ENCODE measurements at regions not wholly inside any gene's neighbourhood (a gene's known extent, or its start where the extent isn't known, plus 50 kb on each side); places are given as distances from the start of the nearest gene placed in this dataset.
"Not testable (repeated sequence)": the region's sequence is repeated elsewhere in the genome, so short reads cannot be mapped to it uniquely, and the experiment has no call there.

- Histone ChIP-seq H3K27ac (ENCODE audit: low read depth, low read length) (no peak overlapping the region), H3K9ac (ENCODE audit: low read length) (no peak overlapping the region), H3K27me3 (ENCODE audit: control insufficient read depth, insufficient read depth, low read length) (no peaks in the 10 kb centered on the region), H3K4me3 (ENCODE audit: low read length) (no peak overlapping the region), H3K4me1 (ENCODE audit: control insufficient read depth, insufficient read depth, low read length) (no peaks in the 10 kb centered on the region), H3K36me3 (ENCODE audit: control insufficient read depth, insufficient read depth, low read length) (no peaks in the 10 kb centered on the region)
Observed at GRCh38 chr11:71096751-71097388, 155.5 kb downstream of the SHANK2 start.

- Histone ChIP-seq H3K4me1 (ENCODE audit: control insufficient read depth, insufficient read depth, low read length) (no peaks in the 10 kb centered on the region), H3K4me3 (ENCODE audit: low read length) (no peak overlapping the region), H3K27me3 (ENCODE audit: control insufficient read depth, insufficient read depth, low read length) (no peaks in the 10 kb centered on the region), H3K36me3 (ENCODE audit: control insufficient read depth, insufficient read depth, low read length) (no peaks in the 10 kb centered on the region), H3K27ac (ENCODE audit: low read depth, low read length) (no peak overlapping the region), H3K9ac (ENCODE audit: low read length) (no peak overlapping the region)
Observed at GRCh38 chr11:71095294-71095850, 157.0 kb downstream of the SHANK2 start.

DNA sequence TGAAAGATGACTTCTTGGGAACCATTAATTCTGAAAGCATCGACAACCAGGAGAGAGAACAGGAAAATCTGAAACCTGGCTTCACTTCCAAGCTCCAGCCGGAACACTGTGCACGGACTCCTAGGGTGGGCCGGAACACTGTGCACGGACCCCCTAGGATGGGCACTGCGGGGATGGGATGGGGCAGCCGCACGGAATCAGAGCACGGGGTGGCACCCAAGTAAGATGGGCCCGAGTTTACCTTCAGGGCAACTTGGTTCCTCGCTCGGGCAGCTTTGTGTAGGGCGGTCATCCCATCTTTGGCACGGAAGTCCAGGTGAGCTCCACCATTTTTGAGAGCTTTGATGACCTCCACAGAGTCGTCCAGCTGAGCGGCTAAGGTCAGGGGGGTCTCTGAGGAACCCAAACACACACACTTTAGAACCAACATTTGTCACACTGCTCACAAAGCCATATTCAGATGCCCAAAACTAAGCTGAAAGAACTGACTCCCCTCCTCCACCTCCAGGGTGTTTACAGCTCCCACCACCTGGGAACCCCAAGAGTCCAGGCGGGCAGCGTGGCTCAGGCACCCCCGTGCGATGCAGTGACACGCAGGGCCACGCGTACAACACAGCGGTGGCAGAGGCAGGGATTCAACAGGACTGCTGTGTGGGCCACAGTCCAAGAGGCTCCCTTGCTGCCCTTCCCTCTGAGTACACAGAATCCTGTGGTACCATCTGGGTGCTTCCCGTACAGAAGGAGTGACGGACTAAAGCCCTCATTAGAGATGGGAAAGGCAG lies 157.9 kb downstream of the SHANK2 start:
- Histone ChIP-seq H3K27ac (ENCODE audit: low read depth, low read length) (no peak overlapping the region), H3K36me3 (ENCODE audit: control insufficient read depth, insufficient read depth, low read length) (no peaks in the 10 kb centered on the region), H3K27me3 (ENCODE audit: control insufficient read depth, insufficient read depth, low read length) (no peaks in the 10 kb centered on the region), H3K4me3 (ENCODE audit: low read length) (no peak overlapping the region), H3K9ac (ENCODE audit: low read length) (no peak overlapping the region), H3K4me1 (ENCODE audit: control insufficient read depth, insufficient read depth, low read length) (no peaks in the 10 kb centered on the region)

DNA sequence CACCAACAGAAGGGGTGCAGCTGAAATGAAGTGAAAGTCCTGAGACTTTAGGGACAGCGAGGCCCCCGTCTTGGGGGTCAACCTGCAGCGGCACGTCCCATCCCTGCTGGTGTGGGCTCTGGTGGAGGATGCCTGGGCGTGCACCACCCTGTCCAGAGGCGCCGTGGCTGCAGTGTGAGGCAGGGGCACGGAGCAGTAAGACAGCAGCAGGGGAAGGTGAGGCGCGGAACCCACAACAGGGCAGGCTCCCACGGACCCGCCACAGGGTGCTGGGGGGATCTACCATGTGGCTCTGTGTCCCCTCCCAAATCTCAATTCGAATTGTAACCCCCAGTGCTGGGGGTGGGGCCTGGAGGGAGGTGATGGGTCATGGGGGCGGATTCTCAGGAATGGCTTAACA lies 158.6 kb downstream of the SHANK2 start:
- Histone ChIP-seq H3K4me3 (ENCODE audit: low read length) (no peak overlapping the region), H3K4me1 (ENCODE audit: control insufficient read depth, insufficient read depth, low read length) (no peaks in the 10 kb centered on the region), H3K27ac (ENCODE audit: low read depth, low read length) (no peak overlapping the region), H3K27me3 (ENCODE audit: control insufficient read depth, insufficient read depth, low read length) (no peaks in the 10 kb centered on the region), H3K9ac (ENCODE audit: low read length) (no peak overlapping the region), H3K36me3 (ENCODE audit: control insufficient read depth, insufficient read depth, low read length) (no peaks in the 10 kb centered on the region)

GRCh38 chr11:71091506-71092265 lies 160.7 kb downstream of the SHANK2 start:
- Histone ChIP-seq H3K27ac (ENCODE audit: low read depth, low read length) (no peak overlapping the region), H3K27me3 (ENCODE audit: control insufficient read depth, insufficient read depth, low read length) (no peaks in the 10 kb centered on the region), H3K4me1 (ENCODE audit: control insufficient read depth, insufficient read depth, low read length) (no peaks in the 10 kb centered on the region)

DNA sequence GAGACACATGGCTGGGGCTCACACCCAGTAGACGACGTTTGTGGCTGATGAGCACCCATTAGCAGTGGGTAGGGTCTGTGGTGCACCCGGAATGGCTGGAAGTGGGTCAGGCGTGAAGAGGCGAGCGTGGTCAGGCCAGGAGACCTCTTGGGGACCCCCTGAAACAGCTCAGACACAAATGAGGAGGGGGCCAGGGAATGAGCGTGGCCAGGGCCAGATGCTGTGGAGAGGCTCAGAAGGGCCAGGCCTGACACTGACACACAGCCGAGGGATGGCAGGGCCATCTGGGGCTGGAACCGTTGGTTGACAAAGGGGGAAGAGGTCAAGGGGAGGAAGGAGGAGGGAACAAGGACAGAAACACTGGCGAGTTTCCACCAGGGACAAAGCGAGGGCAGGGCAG lies 162.8 kb downstream of the SHANK2 start:
- Histone ChIP-seq H3K9ac (ENCODE audit: low read length) (no peak overlapping the region), H3K4me3 (ENCODE audit: low read length) (no peak overlapping the region)

More at GRCh38 chr11:71091506-71092265, 160.7 kb downstream of the SHANK2 start:
- Histone ChIP-seq H3K36me3 (ENCODE audit: control insufficient read depth, insufficient read depth, low read length) (no peaks in the 10 kb centered on the region), H3K9ac (ENCODE audit: low read length) (no peak overlapping the region), H3K4me3 (ENCODE audit: low read length) (no peak overlapping the region)

GRCh38 chr11:71088314-71089215 lies 163.8 kb downstream of the SHANK2 start:
- H3K36me3 ChIP-seq (ENCODE audit: control insufficient read depth, insufficient read depth, low read length); H3K27me3 ChIP-seq (ENCODE audit: control insufficient read depth, insufficient read depth, low read length); H3K4me3 ChIP-seq (ENCODE audit: low read length); H3K9ac ChIP-seq (ENCODE audit: low read length); H3K27ac ChIP-seq (ENCODE audit: low read depth, low read length); H3K4me1 ChIP-seq (ENCODE audit: control insufficient read depth, insufficient read depth, low read length): not testable (repeated sequence)

More for the DNA sequence above, 162.8 kb downstream of the SHANK2 start:
- Histone ChIP-seq H3K27me3 (ENCODE audit: control insufficient read depth, insufficient read depth, low read length) (no peaks in the 10 kb centered on the region), H3K4me1 (ENCODE audit: control insufficient read depth, insufficient read depth, low read length) (no peaks in the 10 kb centered on the region), H3K27ac (ENCODE audit: low read depth, low read length) (no peak overlapping the region), H3K36me3 (ENCODE audit: control insufficient read depth, insufficient read depth, low read length) (no peaks in the 10 kb centered on the region)

DNA sequence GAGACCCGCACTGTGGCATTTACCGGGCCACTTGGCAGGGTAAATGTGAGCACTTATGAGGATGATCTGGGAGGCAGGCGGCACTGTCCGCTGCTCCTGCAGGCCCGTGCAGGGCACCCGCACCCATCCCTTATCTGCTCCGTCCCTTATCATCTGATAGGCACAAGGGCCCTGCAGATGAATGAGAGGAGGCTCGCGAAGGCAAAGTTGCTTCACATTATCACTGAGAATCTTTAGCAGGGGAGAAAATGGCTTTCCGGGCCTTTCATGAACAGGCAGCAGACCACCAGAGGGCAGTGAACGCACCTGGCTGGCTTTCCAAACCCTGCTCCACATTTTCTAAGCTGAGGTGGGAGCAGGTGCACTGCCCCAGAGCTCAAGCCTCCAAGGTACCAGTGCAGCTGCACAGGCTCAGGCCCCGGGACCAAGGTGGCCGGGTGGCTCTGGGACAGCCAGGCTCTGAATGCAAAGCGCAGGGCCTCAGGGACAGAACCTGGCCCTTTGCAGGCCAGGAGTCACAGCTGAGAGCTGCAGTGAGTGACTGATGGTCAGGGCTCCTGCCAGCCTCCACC lies 165.6 kb downstream of the SHANK2 start:
- Histone ChIP-seq H3K27ac (ENCODE audit: low read depth, low read length) (no peak overlapping the region), H3K4me3 (ENCODE audit: low read length) (no peak overlapping the region), H3K4me1 (ENCODE audit: control insufficient read depth, insufficient read depth, low read length) (no peaks in the 10 kb centered on the region), H3K36me3 (ENCODE audit: control insufficient read depth, insufficient read depth, low read length) (no peaks in the 10 kb centered on the region), H3K9ac (ENCODE audit: low read length) (no peak overlapping the region), H3K27me3 (ENCODE audit: control insufficient read depth, insufficient read depth, low read length) (no peaks in the 10 kb centered on the region)

DNA sequence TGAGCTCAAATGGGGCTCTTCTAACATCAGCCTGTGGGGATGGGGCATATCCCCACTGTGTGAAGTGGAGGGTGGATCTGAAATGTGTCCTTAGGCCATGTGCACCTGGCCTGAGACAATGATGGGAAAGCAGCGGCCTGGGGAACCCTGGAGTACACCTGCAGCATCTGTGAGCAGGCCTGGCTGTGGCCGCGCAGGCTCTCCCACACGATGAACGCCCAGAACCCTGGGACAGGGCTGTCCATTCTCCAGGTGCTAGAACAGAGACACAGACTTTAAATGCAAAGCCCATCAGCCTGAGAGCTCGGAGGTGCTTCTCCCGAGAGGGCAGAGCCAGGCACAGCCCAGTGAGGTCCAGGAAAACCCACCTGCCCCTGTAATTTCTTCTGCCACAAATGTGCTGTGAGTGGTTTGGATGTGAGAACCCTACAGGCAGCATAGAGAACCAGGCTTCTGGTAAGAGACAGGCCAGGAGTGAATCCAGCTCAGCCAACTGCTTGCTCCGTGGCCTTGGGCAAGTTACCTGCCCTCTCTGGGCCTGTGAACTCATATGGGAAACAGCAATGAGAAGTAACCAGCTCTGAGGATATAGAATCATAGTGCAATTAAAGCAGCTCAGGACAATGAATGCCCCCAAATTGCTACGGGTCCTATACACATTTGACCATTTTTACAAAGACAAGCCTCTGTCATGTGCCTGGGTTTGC lies 167.9 kb downstream of the SHANK2 start:
- H3K27ac ChIP-seq (ENCODE audit: low read depth, low read length): no peak overlapping the region
- no peaks in the 10 kb centered on the region for H3K4me1 ChIP-seq (ENCODE audit: control insufficient read depth, insufficient read depth, low read length)
- H3K9ac ChIP-seq (ENCODE audit: low read length): no peak overlapping the region
- H3K36me3 ChIP-seq (ENCODE audit: control insufficient read depth, insufficient read depth, low read length): no peaks in the 10 kb centered on the region
- H3K27me3 ChIP-seq (ENCODE audit: control insufficient read depth, insufficient read depth, low read length): peaks cover 2% of the 10 kb centered on the region
- H3K4me3 ChIP-seq (ENCODE audit: low read length): no peak overlapping the region

DNA sequence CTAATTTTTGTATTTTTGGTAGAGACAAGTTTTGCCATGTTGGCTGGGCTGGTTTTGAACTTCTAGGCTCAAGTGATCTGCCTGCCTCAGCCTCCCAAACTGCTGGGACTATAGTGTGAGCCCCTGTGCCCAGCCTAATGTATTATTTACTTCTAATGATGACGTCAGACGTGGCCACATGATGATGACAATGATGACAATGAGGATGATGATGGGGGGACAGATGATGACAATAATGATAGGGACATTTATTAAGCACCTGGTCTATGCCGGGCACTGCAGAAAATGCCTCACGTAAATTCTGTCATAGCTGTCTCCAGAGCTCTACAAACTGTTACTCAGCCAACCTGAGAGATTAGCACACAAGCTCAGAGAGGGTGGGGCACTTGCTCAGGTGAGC lies 169.3 kb downstream of the SHANK2 start:
- H3K36me3 ChIP-seq (ENCODE audit: control insufficient read depth, insufficient read depth, low read length): no peaks in the 10 kb centered on the region
- no peak overlapping the region for H3K27ac ChIP-seq (ENCODE audit: low read depth, low read length)
- no peaks in the 10 kb centered on the region for H3K4me1 ChIP-seq (ENCODE audit: control insufficient read depth, insufficient read depth, low read length)
- peaks cover 2% of the 10 kb centered on the region for H3K27me3 ChIP-seq (ENCODE audit: control insufficient read depth, insufficient read depth, low read length)
- H3K9ac ChIP-seq (ENCODE audit: low read length): no peak overlapping the region
- H3K4me3 ChIP-seq (ENCODE audit: low read length): no peak overlapping the region

DNA sequence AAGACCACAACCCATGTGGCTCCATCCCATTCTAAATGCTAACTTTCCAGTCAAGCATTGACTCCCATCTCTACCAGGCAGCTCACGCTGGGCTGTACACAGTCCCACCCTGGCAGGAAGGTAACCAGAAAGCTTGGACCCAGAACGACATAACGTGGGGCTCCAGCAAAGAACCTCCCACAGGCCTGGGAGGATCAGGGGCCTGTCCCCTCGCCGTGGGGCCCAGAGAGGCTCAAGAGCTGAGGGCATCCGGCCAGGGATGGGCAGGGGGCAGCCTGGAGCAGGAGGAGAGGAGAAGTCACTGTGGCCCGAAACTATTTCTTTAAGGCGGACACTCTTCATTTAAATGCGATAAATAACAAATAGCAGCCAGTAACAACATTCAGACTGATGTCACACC lies 169.9 kb downstream of the SHANK2 start:
- Histone ChIP-seq H3K4me3 (ENCODE audit: low read length) (no peak overlapping the region), H3K36me3 (ENCODE audit: control insufficient read depth, insufficient read depth, low read length) (no peaks in the 10 kb centered on the region), H3K27ac (ENCODE audit: low read depth, low read length) (no peak overlapping the region), H3K9ac (ENCODE audit: low read length) (no peak overlapping the region), H3K4me1 (ENCODE audit: control insufficient read depth, insufficient read depth, low read length) (no peaks in the 10 kb centered on the region), H3K27me3 (ENCODE audit: control insufficient read depth, insufficient read depth, low read length) (peaks cover 2% of the 10 kb centered on the region)

Measured in rectal smooth muscle tissue (tissue), 1 donor.